Kidney (tissue), 13 donors: ENCODE measurements at regions not wholly inside any gene's neighbourhood (a gene's known extent, or its start where the extent isn't known, plus 50 kb on each side); places are given as distances from the start of the nearest gene placed in this dataset.
A peak's percentile ranks its signal among the peaks of the same experiment; 100 is the strongest.

ENCODE experiments used
- DNase-seq, 5 donors: peaks; one replicate each; pipeline ENCODE4 v3.0.0-alpha.2; 2013 to 2020
- FAIRE-seq: peaks from 2 replicates; lab custom pipeline; 2012; peaks lifted over from hg19 to GRCh38; lab: Jason Lieb, UNC
- H3K27ac ChIP-seq, 2 donors: one replicate each; pipeline ENCODE4 v1.7.0; 2013; ENCODE audit warnings: low read depth in 2 of 2, low read length in 2 of 2, inconsistent platforms in 1 of 2
- H3K27me3 ChIP-seq: one replicate; pipeline ENCODE4 v1.7.1; 2013; ENCODE audit warnings: low read length, inconsistent platforms; ENCODE audit not compliant: control insufficient read depth, insufficient read depth
- H3K36me3 ChIP-seq, 3 donors: one replicate each; pipeline versions ENCODE4 v1.7.0 to v1.7.1; 2013; ENCODE audit warnings: low read length in 3 of 3, control low read depth in 1 of 3, inconsistent platforms in 1 of 3; ENCODE audit not compliant: insufficient read depth in 3 of 3, control insufficient read depth in 2 of 3
- H3K4me1 ChIP-seq, 3 donors: one replicate each; pipeline versions ENCODE4 v1.7.0 to v1.7.1; 2013; ENCODE audit warnings: low read length in 3 of 3, inconsistent platforms in 1 of 3, low read depth in 1 of 3; ENCODE audit not compliant: control insufficient read depth in 2 of 3, insufficient read depth in 2 of 3
- H3K4me3 ChIP-seq, 3 donors: one replicate each; pipeline versions ENCODE4 v1.7.0 to v1.8.1; 2013; ENCODE audit warnings: low read length in 3 of 3, control low read depth in 1 of 3, inconsistent platforms in 1 of 3
- H3K9ac ChIP-seq, 3 donors: one replicate each; pipeline versions ENCODE4 v1.7.0 to v1.7.1; 2013; ENCODE audit warnings: low read length in 3 of 3, control low read depth in 1 of 3, inconsistent platforms in 1 of 3
- H3K9me3 ChIP-seq, 3 donors: one replicate each; pipeline versions ENCODE4 v1.7.0 to v1.7.1; 2013; ENCODE audit warnings: low read length in 3 of 3, control low read depth in 1 of 3, inconsistent platforms in 1 of 3; ENCODE audit not compliant: control insufficient read depth in 2 of 3, insufficient read depth in 1 of 3
- CTCF ChIP-seq: IDR thresholded peaks from 3 replicates; pipeline ENCODE4 v1.5.1; 2012; ENCODE audit warnings: mild to moderate bottlenecking, moderate library complexity, borderline replicate concordance; ENCODE audit not compliant: insufficient read depth; ENCODE audit errors: extremely low read depth
- intact Hi-C: fragments of 100-400 bp; cut with DNase I; formaldehyde crosslinking; loops from one replicate; pipeline ENCODE4 v1.11.1; 2022
- donor health status: control.
- donor health status: control.
- donor health status: control.
- donor health status: control.
- donor health status: control.
- donor health status: DM: yes; HTN: yes; CAD: no.
- donor health status: Normal renal cell carcinoma (clear cell type).

- peak in 1 of 5 donors; percentile 64 for DNase-seq
- no peak for FAIRE-seq
- no peak for TF ChIP-seq CTCF
- Histone ChIP-seq H3K4me1 (peaks cover 0 to 5% (median 0%) of the 10 kb centered on the region in 3 donors), H3K27ac (no peak overlapping the region), H3K9me3 (peaks cover 0 to 4% (median 0%) of the 10 kb centered on the region in 3 donors), H3K27me3 (no peaks in the 10 kb centered on the region), H3K36me3 (no peaks in the 10 kb centered on the region), H3K4me3 (no peak overlapping the region), H3K9ac (no peak overlapping the region)
- intact Hi-C loops: no loop called here
Observed at GRCh38 chr5:72015103-72015548, 92.1 kb upstream of the MAP1B start.

- FAIRE-seq (no peak), DNase-seq (peak in 4 of 5 donors; percentile 12 to 50 (median 38))
- intact Hi-C loops: no loop called here
Observed at GRCh38 chr5:72018143-72018803, 89.0 kb upstream of the MAP1B start.

DNA sequence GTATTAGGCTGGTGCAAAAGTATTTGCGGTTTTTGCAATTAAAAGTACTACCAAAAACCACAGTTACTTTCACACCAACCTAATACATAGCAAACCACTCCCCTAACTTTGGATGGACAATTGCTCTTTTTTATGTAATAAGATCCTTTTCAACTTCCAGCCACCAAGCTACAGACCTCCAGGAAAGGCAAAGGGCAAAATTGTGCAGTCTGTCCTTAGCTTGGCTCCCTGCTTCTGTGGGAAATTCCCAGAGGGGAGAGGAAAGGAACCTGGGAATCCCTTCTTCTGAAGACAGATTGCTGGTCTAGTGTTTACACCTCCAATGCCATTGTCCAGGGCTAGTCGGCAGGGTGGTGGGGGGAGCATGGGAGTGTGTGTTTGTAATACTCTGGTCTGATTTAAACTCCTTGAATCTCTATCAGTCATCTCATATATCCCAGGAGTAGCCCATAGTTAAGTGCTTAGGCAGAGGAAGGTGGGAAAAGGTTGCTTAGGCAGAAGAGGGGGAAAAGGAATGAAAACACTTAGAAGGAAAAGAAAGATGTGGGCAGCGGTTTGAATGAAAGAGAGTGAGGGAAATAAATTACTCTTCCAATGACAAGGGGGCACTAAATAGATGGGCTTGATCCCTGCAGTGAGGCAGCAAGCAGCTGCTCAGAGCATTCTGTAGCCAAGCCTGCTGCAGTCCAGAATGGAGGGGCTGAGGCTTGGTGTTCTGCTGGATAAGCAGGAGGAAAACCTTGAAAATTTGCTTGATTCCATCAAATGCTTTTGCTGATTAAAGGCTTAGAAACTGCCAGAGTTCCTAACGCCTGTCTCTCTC, 86.9 kb upstream of the MAP1B start:
- no peak overlapping the region for H3K27ac ChIP-seq
- H3K4me3 ChIP-seq: no peak overlapping the region
- intact Hi-C loops: no loop called here
- H3K36me3 ChIP-seq: no peaks in the 10 kb centered on the region
- H3K27me3 ChIP-seq: no peaks in the 10 kb centered on the region
- no peaks in the 10 kb centered on the region for H3K4me1 ChIP-seq
- FAIRE-seq (no peak), DNase-seq (peak in 1 of 5 donors; percentile 28)
- no peak overlapping the region for H3K9ac ChIP-seq
- peaks cover 0 to 4% (median 0%) of the 10 kb centered on the region in 3 donors for H3K9me3 ChIP-seq
- no peak for TF ChIP-seq CTCF

More at GRCh38 chr5:72018143-72018803, 89.0 kb upstream of the MAP1B start:
- TF ChIP-seq CTCF: peak; percentile 87
- no peaks in the 10 kb centered on the region for H3K27me3 ChIP-seq
- H3K36me3 ChIP-seq: no peaks in the 10 kb centered on the region
- H3K4me1 ChIP-seq: peaks cover 0 to 5% (median 0%) of the 10 kb centered on the region in 3 donors
- H3K4me3 ChIP-seq: no peak overlapping the region
- no peak overlapping the region for H3K27ac ChIP-seq
- peaks cover 0 to 4% (median 0%) of the 10 kb centered on the region in 3 donors for H3K9me3 ChIP-seq
- no peak overlapping the region for H3K9ac ChIP-seq
